DOHH2 (cell line): ENCODE measurements at regions not wholly inside any gene's neighbourhood (a gene's known extent, or its start where the extent isn't known, plus 50 kb on each side); places are given as distances from the start of the nearest gene placed in this dataset.

Experiments
- H3F3A ChIP-seq: fragments of 200-600 bp; sonication (generic), shearing (Covaris generic); 2 replicates; pipeline ENCODE4 v1.6.0; 2016; ENCODE audit warnings: antibody characterized with exemption, mild to moderate bottlenecking; ENCODE audit not compliant: control insufficient read depth, insufficient read depth
- H3K27ac ChIP-seq: fragments of 200-600 bp; sonication (generic); 2 replicates; pipeline ENCODE4 v1.5.1; 2014; ENCODE audit warnings: low read depth, mild to moderate bottlenecking, low read length, moderate library complexity
- H3K27me3 ChIP-seq: fragments of 200-600 bp; sonication (generic); 2 replicates; pipeline ENCODE4 v1.6.1; 2014; ENCODE audit warnings: mild to moderate bottlenecking, low read length, mixed read lengths; ENCODE audit not compliant: control insufficient read depth
- H3K36me3 ChIP-seq: fragments of 200-600 bp; sonication (generic); 2 replicates; pipeline ENCODE4 v1.6.1; 2014; ENCODE audit warnings: mild to moderate bottlenecking, low read length, moderate library complexity, mixed read lengths; ENCODE audit not compliant: control insufficient read depth
- H3K4me1 ChIP-seq: fragments of 200-600 bp; sonication (generic); 2 replicates; pipeline ENCODE4 v1.6.1; 2014; ENCODE audit warnings: mild to moderate bottlenecking, low read length, mixed read lengths; ENCODE audit not compliant: control insufficient read depth
- H3K4me2 ChIP-seq: fragments of 200-600 bp; sonication (generic); 2 replicates; pipeline ENCODE4 v1.6.0; 2014; ENCODE audit warnings: mild to moderate bottlenecking, low read length, moderate library complexity
- H3K4me3 ChIP-seq: fragments of 200-600 bp; sonication (generic); 2 replicates; pipeline ENCODE4 v1.5.1; 2014; ENCODE audit warnings: mild to moderate bottlenecking, low read length, mixed read lengths
- H3K79me2 ChIP-seq: fragments of 200-600 bp; sonication (generic); 2 replicates; pipeline ENCODE4 v1.6.1; 2014; ENCODE audit warnings: mild to moderate bottlenecking, low read length, mixed read lengths; ENCODE audit not compliant: control insufficient read depth
- H3K9me2 ChIP-seq: fragments of 200-600 bp; sonication (generic); replicated peaks from 2 replicates; pipeline ENCODE4 v1.6.1; 2014; ENCODE audit warnings: mild to moderate bottlenecking, low read length, mixed read lengths; ENCODE audit not compliant: control insufficient read depth
- H3K9me3 ChIP-seq: fragments of 200-600 bp; sonication (generic); 2 replicates; pipeline ENCODE4 v1.6.1; 2014; ENCODE audit warnings: antibody characterized with exemption, low read length, mixed read lengths; ENCODE audit not compliant: control insufficient read depth, insufficient read depth
- H4K20me1 ChIP-seq: fragments of 200-600 bp; sonication (generic); 2 replicates; pipeline ENCODE4 v1.6.0; 2014; ENCODE audit warnings: low read depth, mild to moderate bottlenecking, antibody characterized with exemption, low read length, moderate library complexity; ENCODE audit not compliant: control insufficient read depth, insufficient read depth
- CTCF ChIP-seq: fragments of 200-600 bp; sonication (generic); IDR thresholded peaks from one replicate; pipeline ENCODE4 v1.5.1; 2014; ENCODE audit warnings: antibody characterized with exemption, mild to moderate bottlenecking, low read depth, low read length; ENCODE audit not compliant: poor library complexity, severe bottlenecking
- EZH2phosphoT487 ChIP-seq: fragments of 200-600 bp; sonication (generic); IDR thresholded peaks from 2 replicates; pipeline ENCODE4 v1.6.1; 2017; ENCODE audit warnings: borderline replicate concordance, mild to moderate bottlenecking, antibody characterized with exemption, low read length, moderate library complexity, mixed read lengths

- Histone ChIP-seq H3K79me2 (no peaks in the 10 kb centered on the region), H3K4me2 (no peak overlapping the region), H3K27me3 (0 out of 2 replicates have a peak, but pooled peaks cover 3% of the 10 kb centered on the region), H3K9me3 (no peaks in the 10 kb centered on the region), H3K27ac (no peak overlapping the region), H3K4me3 (no peak overlapping the region), H3K4me1 (no peaks in the 10 kb centered on the region), H4K20me1 (no peaks in the 10 kb centered on the region), H3K36me3 (no peaks in the 10 kb centered on the region), H3F3A (no peaks in the 10 kb centered on the region), H3K9me2 (no peaks in the 10 kb centered on the region)
- TF ChIP-seq EZH2phosphoT487 (no peak), CTCF (no peak)
Observed at GRCh38 chr15:93900476-93901400, 330.6 kb upstream of the MCTP2 start.

DNA sequence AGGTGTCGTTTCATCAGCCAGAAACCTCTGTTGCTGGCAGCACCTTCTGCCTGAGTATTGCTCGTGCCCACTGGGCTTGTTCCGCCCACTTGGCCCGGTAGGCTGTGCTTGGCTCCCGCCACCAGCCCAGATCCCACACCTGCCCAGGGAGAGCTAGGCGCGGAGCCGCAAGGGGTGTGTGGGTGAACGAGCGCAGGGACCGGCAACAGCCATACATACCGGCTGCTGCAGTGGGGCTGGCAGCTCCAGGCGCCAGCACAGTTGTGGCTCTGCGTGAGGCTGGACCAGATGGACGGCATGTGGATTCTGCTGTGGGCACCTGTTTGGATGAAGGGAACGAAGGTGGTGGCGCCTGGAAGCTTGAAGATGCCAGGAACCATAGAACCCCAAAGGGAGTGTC is 331.5 kb upstream of the MCTP2 start:
- H3K9me3 ChIP-seq, result no peaks in the 10 kb centered on the region
- H3K4me2 ChIP-seq, result no peak overlapping the region
- H3K79me2 ChIP-seq, result no peaks in the 10 kb centered on the region
- no peaks in the 10 kb centered on the region for H3K36me3 ChIP-seq
- H3K9me2 ChIP-seq, result no peaks in the 10 kb centered on the region
- H3F3A ChIP-seq, result no peaks in the 10 kb centered on the region
- H3K4me3 ChIP-seq, result no peak overlapping the region
- no peak for TF ChIP-seq CTCF
- no peak for TF ChIP-seq EZH2phosphoT487
- no peak overlapping the region for H3K27ac ChIP-seq
- H4K20me1 ChIP-seq, result no peaks in the 10 kb centered on the region
- H3K27me3 ChIP-seq, result 0 out of 2 replicates have a peak, but pooled peaks cover 3% of the 10 kb centered on the region
- H3K4me1 ChIP-seq, result no peaks in the 10 kb centered on the region

DNA sequence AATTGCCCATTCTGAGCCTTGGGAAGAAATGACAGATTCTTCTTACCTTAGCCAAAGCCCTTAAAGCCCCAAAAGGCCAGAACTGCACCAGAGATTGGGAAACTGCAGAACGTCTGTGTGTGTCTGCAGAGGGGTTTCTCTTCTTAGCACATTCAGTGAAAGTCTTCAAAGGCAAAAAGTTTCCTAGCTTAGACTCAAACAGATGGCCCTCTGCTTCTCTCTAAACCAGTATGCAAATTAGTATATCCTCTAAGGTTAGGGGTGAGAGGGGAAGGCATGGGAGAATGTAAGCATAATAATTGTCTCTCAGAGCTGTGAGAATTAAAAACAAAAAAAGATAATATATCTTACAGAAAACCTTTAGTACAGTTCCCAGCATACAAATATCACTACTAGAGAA is 334.0 kb upstream of the MCTP2 start:
- Histone ChIP-seq H3K9me3 (no peaks in the 10 kb centered on the region), H3K27ac (no peak overlapping the region), H3K36me3 (no peaks in the 10 kb centered on the region), H3K4me1 (no peaks in the 10 kb centered on the region), H3K4me2 (no peak overlapping the region), H3F3A (no peaks in the 10 kb centered on the region), H3K79me2 (no peaks in the 10 kb centered on the region), H3K27me3 (no peaks in the 10 kb centered on the region), H3K4me3 (no peak overlapping the region), H4K20me1 (no peaks in the 10 kb centered on the region), H3K9me2 (no peaks in the 10 kb centered on the region)
- no peak for TF ChIP-seq EZH2phosphoT487
- TF ChIP-seq CTCF, result no peak
